M059J (cell line): ENCODE measurements at regions not wholly inside any gene's neighbourhood (a gene's known extent, or its start where the extent isn't known, plus 50 kb on each side); places are given as distances from the start of the nearest gene placed in this dataset.

Source experiments
- DNase-seq: peaks from one replicate; pipeline ENCODE4 v3.0.0-alpha.2; 2012; ENCODE audit warnings: low read depth

DNA sequence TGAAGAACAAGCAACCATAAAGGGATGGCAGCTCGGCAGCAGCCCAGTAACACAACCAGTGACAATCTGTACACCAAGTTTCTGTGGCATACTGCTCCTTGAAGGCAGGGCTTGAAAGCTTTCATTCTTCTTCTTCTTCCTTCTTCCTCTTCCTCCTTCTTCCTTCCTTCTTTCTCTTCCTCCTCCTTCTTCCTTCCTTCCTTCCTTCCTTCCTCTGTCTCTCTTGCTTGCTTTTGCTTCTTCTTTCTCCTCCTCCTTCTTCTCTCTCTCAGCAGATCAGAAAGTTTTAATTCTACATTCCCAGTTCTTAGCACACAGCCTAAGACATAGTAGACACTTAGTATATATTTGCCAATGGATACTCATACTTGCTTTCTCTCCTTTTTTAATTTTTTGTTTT, 95.9 kb downstream of the GLUL start:
- DNase-seq = no peak

DNA sequence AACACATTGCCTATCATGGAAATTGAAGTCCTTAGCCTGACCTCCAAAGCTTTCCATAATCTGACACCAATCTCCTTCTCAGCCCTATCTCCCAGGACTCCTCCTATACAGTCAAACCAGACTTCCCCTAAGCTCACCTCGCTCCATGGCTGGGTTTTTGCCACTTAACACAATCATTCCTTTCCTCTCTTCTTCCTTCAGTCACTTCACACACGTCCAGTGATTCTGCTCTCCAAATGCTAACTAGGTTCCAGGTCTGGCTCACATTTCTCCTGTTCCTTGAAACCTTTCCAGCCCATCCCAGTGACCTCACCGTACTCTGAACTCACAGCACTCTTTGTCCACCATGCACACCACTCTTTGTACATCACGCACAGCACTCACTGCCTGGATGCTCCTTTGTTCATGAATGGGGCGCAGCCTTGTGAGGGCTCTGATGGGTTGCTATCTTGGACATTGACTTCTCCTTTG, 98.4 kb downstream of the GLUL start:
- DNase-seq = no peak

DNA sequence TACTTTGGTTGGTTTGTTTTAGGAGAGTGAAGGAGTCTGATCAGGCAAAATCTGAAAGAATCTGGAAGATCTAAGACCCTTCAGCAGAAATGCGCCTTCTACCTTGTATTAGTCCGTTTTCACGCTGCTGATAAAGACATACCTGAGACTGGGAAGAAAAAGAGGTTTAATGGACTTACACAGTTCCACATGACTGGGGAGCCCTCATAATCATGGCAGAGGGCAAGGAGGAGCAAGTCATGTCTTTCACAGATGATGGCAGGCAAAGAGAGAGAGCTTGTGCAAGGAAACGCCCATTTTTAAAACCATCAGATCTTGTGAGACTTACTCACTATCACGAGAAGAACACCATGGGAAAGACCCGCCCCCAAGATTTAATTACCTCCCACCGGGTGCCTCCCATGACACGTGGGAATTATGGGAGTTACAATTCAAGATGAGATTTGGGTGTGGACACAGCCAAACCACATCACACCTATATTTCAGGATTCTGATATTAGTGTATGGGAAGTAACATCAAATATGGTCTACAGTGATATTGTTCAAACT, 99.3 kb downstream of the GLUL start:
- DNase-seq = no peak

DNA sequence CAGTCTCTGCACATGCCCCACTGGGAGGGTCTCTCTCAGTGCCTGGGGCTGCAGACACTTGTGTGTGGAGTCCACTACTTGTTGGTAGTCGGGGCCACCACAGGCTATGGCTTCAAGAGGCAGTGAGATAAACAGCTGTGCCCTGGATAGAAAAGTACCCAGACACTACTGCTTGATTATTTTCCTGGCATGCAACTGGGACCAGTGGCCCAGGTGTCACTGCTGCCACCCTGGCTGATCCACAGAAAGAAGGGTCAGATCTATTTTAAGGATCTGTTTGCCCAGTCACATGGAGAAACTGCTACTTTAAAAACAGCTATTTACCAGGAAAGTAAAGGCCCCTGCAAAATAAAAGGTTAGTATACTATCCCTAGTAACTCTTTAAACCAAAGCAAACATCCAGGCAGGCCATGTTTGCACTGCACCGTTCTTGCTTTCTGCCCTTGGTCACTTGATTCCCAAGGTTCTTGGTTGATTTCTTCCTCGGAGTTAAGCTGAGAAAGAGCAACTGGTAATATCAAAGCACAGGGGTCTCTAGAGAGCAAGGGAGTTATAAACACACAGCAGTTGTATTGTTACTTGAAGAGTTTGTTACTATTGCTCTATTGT, 99.9 kb downstream of the GLUL start:
- no peak for DNase-seq

DNA sequence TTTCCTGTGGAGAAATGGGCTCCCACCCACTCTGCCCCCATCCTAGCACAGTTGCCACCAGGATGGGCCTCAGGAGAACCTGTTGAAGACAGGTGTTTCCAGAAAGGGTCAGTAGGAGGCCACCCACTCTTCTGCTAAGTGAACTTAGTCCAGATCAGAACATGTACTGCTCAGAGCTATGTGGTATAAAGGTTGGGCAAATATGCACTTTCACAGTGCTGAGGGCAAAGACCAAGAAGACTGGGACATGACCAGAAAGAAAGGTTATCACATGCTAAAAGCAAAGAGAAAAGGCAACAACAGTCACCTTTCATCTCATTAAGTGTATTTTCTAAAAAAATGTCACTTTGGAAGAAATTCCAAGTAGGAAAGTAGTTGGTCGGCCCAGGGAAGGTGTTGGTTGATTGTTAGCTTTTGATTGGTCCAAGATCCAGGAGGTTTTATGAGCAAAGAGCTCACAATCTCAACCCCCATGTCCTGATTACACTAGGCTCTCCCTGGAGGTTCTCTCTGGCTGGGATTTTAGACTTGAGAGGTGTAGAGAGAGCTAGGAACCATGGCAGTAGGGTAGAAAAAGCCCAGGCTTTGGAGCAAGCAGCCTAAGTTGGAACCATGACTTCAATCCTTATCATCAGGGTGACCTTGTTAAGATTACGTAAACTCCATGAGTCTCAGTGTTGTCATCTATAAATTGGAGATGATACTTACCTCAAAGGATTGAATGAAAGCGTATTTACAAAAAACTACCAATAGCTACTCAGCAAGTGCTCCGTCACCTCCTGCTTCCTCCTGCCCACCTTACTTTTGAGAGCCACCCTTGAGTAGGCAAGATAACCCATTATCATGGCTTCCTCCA, 102.6 kb downstream of the GLUL start:
- no peak for DNase-seq

DNA sequence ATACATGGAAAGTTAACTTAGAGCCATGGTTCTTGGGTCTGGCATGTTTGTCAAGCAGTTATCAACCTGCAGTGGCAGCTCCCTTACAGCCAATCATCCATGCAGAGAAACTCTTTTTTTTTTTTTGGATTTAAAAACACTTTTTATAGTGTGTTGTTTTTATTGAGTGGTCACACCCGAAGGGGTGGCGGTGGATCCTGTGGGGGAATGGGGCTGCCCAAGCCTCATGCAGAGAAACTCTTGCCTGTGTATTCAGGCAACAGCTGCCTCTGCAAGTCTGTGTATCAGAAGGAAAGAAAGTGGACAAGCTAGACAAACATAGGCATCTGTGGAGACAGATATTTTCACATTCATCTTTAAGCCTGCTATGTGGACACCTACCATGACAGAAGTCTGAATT, 104.8 kb downstream of the GLUL start:
- no peak for DNase-seq

DNA sequence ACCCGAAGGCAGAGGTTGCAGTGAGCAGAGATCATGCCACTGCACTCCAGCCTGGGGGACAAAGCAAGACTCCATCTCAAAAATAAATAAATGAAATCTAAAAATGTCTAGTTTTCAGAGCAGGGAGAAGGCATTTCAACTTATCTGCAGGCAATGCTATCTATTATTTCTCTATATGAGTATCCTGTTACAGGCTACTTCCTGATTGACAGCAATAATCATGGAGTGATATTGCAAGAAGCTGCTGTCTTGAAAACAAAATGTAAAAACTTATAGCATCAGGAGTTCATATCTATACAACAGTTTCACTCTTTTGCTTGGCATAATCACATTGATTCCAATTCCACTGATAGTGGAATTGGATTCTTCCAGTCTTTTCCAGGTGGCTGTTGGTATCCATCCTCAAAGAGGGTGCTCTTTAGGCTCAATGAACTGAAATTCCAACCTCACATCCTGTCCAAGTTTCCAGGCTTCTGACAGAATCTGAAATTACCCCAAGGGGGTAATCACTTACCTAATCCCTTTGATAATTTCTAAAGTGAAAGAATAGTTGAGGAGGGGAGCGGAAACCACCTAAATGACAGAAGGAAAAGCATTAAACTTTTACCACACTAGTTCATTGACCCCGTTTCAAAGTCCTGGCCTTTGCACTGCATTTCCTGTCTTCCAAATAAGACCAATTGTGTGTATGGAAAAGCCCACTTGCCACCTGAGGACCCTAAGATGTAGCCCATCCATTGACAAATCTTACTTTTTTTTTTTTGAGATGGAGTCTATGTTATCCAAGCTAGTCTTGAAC, 107.6 kb downstream of the GLUL start:
- no peak for DNase-seq

DNA sequence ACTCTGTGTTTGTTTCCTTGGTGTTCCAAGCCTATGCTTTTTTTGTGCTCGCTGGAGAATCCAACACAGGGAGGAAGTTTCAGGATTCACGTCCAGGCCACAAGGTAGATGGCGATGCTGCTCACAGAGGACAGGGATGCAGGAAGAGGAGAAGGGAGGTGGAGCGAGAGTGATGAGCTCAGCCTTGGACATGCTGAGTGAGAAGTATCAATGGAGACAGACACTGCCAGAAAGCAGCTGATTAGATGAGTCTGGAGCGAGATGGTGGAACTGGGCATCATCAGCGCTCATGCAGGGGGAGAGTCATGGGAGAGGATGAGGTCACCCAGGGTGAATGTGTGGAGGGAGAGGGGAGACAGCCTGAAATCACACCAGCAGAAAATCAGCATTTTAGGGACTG, 110.0 kb downstream of the GLUL start:
- DNase-seq = no peak

DNA sequence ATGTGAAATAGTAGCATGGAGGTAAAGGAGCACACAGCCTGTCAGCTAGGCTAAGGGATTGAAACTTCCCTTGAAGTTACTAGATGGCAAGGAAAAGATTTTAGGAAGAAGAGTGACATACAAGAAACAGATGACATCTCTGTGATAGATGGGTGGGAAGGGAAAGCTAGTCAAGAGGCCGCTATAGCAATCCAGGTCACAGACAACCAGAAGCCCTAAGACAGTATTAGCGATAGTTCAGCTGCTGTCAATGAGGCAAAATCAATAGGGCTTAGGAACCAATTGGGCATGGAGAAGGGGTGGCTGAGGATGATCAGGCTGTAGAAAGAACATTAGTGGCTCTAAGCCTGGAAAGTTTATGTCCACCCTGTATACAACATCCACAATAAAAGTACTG, 111.1 kb downstream of the GLUL start:
- DNase-seq = no peak

DNA sequence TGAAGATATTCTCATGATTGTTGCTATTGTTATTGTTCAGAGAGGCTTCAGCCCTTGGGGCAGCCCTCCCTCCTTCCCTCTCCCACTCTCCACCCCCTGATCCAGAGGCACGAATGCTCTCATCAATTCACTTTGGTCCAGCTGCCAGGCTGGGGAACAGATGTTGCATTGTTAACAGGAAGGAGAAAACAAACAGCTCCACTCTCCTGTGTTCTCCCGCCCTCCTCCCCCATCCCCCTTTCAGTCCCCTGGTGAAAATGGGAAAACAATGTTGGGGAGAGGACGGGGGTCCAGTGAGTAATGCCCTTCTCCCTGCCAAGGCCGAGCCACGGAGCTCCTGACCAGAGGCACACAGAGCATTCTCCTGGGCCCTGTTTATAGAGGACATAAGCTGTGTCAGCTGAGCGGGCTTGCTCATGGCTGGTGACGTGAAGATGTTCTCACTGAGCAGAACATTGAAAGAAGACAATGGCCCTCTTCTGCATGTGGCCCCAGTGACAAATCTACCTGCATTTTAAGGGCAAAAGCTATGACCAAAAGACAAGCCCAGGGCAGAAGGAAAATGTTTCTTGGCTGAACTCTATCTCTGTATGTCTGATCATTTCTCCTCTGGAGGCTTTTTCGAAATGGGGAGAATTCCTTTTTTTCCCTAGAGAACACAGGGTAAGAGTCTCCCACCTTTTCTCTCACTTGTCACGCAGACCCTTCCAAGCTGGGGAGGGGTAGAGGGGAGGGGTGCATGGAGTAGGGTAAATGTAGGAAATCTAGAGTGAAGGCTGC, 111.7 kb downstream of the GLUL start:
- no peak for DNase-seq

DNA sequence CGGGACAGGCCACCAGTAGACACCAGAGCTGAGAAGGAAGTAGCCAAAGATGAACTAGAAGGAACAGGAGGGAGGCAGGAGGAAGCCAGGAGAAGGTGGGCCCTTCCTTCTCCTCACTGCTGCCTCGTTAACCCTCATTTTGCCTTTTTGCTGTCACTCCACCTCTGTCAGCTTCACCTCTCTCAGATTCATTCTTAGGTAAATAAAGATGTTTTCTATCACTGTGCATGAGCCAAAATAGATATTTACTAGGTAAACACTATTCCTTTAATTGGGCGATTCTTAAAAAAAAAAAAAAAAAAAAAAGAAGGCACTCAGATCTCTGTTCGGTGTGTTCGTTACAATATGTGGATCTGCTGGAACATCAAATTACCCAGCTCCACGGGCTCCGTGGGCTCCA, 112.3 kb downstream of the GLUL start:
- no peak for DNase-seq

DNA sequence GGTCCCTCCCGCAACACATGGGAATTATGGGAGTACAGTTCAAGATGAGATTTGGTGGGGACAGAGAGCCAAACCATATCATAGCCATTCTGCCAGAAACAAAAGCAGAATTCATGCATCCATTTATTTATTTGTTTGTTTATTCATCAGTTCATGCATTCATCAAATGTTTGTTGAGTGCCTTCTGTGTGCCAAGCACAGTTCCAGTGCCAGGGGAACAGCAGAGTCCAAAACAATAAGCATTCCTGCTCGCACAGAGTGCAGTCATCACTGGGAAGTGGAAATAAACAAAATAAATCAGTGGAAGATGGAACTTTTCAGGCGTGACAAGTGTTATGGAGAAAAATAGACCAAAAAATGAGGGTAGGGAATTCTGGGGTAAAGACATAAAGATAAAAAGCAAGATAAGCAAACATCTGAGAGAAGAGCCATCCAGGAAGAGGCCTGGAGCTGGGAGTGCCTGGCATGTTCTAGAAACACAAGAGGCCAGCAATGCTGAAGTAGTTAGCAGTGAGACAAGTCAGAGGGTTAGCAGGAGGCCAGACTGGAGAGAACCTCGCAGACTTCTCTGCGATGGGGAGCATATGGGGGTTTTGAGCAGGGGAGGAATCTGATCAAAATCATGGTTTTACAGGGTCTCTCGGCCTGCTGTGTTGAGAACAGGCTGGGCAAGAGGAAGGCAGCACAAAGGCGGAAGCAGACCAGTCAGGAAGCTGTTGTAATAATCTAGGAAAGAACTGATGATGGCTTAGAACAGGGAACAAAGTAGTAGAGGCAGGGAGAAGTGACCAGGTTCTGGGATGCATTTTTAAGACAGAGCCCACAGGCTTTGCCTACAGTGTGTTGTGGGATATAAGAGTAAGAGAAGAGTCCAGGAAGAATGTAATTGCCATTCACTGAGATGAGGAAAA, 113.2 kb downstream of the GLUL start:
- peak; percentile 22 for DNase-seq

DNA sequence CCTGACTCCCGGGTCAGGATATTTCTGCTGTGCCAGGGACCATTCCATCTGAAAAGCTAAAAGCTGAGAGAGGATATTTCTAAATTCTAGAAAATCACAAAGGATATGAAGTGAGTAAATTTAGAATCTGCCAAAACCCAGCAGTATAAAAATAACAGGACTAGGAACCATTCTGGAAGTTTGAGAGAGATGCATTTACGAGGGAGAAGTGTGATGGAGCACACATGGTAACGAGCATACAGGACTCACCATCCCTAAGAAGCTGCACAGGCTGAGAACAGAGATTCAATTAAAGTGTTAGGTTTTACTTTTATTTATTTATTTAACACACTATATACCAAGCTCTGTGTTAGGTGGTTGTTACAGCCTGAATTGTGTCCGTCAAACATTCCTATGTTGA, 116.3 kb downstream of the GLUL start:
- no peak for DNase-seq

DNA sequence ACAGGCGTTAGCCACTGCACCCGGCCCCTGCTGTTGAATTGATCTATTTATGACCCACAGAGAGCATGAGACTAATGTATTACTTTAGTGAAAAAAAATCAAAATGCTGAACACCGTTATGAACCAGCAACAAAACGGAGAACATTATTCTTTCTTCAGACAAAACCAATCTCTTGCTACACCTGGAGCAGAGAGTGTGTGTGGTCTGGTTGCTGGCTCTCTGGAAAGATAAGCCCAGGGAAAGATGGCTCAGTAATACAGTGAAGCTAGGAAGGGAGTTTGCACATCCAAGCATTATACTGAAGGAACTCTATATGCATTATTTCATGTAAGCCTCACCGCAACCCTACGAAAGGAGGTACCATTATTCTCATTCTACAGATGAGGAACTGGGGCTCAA, 117.0 kb downstream of the GLUL start:
- no peak for DNase-seq

DNA sequence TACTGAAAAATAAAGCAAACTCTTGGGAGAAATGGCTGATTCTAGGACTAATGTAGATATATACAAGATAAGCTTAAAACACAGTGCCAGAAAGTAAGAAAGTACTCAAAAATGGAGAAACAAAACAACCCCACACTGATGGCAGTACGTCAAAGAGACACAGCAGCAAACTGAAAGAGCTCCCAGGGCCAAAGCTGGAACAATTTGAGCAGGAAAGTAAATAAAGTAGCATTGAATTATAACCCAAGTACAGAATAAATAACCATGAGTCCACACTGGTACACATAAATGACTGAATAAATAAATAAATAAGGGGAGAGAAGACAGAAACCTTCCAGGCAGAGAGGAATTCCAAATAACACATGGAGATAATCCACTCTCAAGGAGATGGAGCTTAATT, 120.9 kb downstream of the GLUL start:
- DNase-seq = no peak

DNA sequence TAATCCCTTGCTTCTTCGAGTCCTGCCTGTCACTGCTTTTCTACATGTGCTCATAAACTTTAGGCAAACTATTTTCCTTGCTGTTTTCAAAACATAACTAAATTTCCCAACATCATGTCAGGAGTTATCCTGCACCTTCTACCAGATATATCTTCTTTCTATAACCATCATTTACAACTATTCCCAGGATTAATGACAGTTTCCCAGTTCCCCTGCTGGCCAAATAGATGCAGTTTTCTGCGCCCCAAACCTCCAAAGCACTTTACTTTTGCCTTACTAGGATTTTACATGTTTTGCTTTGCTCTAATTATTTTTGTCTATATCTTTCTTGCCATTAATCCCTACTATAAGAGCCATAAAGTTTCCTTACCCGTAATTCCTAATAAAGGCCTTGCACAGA, 122.5 kb downstream of the GLUL start:
- DNase-seq = no peak

DNA sequence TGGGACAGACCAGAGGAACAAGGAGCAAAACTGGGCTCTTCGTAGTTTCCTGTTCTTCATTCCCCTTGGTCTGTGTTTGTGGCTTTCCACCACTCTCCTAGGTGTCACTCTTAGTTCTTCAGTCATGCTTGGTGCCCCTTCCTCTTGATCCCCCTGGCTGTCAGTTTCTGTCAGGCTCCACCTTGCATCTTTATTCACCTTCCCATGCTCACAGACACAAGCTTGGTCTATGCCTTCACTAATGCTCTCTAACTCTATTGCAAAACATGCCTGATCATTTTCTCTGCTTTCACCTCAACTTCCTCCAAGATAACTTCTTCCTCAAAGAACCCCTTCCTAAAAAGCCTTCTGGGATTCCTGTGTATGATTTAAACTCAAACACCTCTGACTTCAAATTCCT, 122.9 kb downstream of the GLUL start:
- no peak for DNase-seq

DNA sequence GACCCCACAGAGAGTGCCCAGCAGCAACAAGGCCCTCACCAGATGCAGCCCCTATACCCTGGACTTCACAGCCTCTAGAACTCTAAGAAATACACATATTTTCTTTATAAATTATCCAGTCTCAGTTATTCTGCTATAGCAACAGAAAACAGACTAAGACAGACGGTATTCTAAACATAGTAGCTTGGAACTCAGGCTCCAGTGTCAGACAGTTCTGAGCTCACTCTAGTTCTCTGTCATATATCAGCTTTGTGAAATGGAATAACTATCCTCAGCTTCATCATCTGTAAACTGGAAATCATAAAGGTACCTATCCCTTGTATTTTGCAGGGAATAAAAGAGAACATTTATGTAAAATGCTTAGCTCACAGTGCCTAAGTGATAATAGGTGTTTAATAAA, 127.4 kb downstream of the GLUL start:
- no peak for DNase-seq

DNA sequence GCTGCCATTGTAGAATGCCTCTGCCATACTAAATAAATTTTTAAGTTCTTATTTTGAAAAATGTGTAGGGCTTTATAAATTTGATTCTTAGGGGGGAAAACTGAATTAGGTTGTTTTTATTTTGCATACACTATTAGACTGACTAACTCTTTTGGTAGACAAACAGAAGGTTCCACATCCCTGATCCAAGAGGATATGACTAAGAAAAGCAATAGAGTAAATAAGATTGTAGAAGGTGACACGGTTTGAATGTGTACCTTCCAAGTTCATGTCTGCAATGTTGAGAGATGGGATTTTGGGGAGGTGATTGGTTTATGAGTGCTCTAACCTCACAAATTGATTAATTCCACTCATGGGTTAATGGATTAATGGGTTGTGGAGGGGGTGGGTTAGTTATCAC, 127.9 kb downstream of the GLUL start:
- DNase-seq = peak; percentile 40

DNA sequence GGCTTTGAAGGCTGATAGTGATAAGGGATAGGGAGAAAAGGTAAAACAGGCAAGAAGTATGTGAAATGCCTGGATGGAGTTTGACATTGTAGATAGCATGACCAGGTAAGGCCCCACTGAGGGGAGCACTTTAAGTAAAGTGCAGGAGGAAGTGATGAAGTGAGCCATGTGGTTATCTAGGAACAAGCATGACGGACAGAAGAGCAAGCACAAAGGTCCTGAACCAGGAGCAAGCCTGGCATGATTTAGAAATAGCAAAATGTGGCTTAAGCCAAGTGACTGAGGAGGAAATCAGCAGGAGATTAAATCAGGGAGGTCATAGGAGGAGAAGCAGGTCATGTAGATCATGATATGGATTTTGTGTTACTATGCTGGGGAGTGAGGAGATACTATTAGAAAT, 129.2 kb downstream of the GLUL start:
- DNase-seq = no peak

DNA sequence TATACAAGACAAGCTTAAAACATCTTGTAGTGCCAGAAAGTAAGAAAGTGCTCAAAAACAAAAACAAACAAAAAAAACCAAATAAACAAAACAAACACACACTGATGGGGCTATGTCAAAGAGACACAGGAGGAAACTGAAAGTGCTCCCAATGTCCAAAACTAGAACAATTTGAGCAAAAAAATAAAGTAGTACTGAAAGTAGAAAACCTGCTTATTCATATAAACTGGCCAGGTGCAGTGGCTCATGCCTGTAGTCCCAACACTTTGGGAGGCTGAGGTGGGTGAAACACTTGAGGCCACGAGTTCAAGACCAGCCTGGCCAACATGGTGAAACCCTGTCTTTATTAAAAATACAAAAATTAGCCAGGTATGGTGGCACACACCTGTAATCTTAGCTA, 129.9 kb downstream of the GLUL start:
- DNase-seq = no peak
